ENCODE measurements at regions not wholly inside any gene's neighbourhood (a gene's known extent, or its start where the extent isn't known, plus 50 kb on each side); places are given as distances from the start of the nearest gene placed in this dataset.

GRCh38 chr9:2355697-2355983 lies 265.9 kb upstream of the VLDLR start:
- H3K27ac Mint-ChIP-seq, result peak overlapping the region; percentile 44
- H3K27me3 Mint-ChIP-seq (ENCODE audit: low read depth), result no peaks in the 10 kb centered on the region
- H3K4me1 Mint-ChIP-seq, result peaks cover 22% of the 10 kb centered on the region
- H3K4me3 Mint-ChIP-seq, result no peak overlapping the region
- peaks cover 1% of the 10 kb centered on the region for H3K36me3 Mint-ChIP-seq
- no peak for TF ChIP-seq CTCF (IDR thresholded peaks at IDR 0.05; ENCODE audit: unreplicated experiment)
- H3K9me3 Mint-ChIP-seq, result peaks cover 8% of the 10 kb centered on the region
- DNase-seq (ENCODE audit: low spot score in 2 of 2, unreplicated experiment in 2 of 2), result no peak

DNA sequence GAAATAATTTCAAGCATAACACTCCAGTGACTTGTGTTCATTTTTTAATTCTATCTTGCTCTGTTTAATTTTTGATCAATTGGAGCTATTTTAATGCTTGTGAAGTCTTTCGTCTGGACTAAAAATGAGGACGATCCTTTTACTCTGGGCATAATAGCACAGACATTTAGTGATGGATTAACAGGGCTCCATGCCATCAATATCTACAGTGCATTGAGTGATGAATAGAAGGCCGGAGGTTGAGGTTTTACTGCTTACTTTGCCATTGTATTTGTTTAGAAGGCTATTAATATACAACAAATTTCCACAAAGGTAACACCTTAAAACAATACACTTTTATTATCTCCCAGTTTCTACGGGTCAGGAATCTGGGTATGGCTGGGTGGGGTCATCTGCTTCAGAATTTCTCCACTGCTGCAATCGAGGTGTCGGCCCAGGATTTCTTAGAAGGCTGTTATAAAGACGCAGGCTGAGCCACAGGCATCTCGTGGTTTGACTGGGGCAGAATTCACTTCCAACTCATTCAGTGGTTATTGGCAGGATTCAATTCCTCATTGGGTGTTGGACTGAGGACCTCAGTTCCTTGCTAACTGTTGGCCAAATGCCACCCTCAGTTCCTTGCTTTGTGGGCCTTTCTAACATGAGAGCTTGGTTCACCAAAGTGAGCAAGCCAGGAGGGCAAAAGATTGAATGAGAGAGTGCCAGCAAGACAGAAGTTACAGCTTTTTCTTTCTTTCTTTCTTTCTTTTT lies 265.4 kb upstream of the VLDLR start:
- Mint-ChIP-seq H3K4me3 (no peak overlapping the region), H3K27ac (no peak overlapping the region), H3K27me3 (ENCODE audit: low read depth) (no peaks in the 10 kb centered on the region), H3K4me1 (peaks cover 22% of the 10 kb centered on the region), H3K9me3 (peaks cover 8% of the 10 kb centered on the region), H3K36me3 (peaks cover under 1% of the 10 kb centered on the region)
- no peak for TF ChIP-seq CTCF (IDR thresholded peaks at IDR 0.05; ENCODE audit: unreplicated experiment)
- DNase-seq (ENCODE audit: low spot score in 2 of 2, unreplicated experiment in 2 of 2), result no peak

GRCh38 chr9:2359891-2360471 lies 261.6 kb upstream of the VLDLR start:
- Mint-ChIP-seq H3K36me3 (no peaks in the 10 kb centered on the region), H3K4me1 (peaks cover 13% of the 10 kb centered on the region), H3K9me3 (no peaks in the 10 kb centered on the region), H3K4me3 (no peak overlapping the region), H3K27me3 (ENCODE audit: low read depth) (no peaks in the 10 kb centered on the region), H3K27ac (no peak overlapping the region)
- no peak for TF ChIP-seq CTCF (IDR thresholded peaks at IDR 0.05; ENCODE audit: unreplicated experiment)
- DNase-seq (ENCODE audit: low spot score in 2 of 2, unreplicated experiment in 2 of 2), result no peak

GRCh38 chr9:2362150-2362549 lies 259.4 kb upstream of the VLDLR start:
- Mint-ChIP-seq H3K36me3 (no peaks in the 10 kb centered on the region), H3K9me3 (no peaks in the 10 kb centered on the region), H3K4me1 (peaks cover 3% of the 10 kb centered on the region), H3K4me3 (no peak overlapping the region), H3K27ac (no peak overlapping the region), H3K27me3 (ENCODE audit: low read depth) (no peaks in the 10 kb centered on the region)
- no peak for TF ChIP-seq CTCF (IDR thresholded peaks at IDR 0.05; ENCODE audit: unreplicated experiment)
- DNase-seq (ENCODE audit: low spot score in 2 of 2, unreplicated experiment in 2 of 2), result no peak

- Mint-ChIP-seq H3K36me3 (no peaks in the 10 kb centered on the region), H3K4me1 (peaks cover 3% of the 10 kb centered on the region), H3K4me3 (no peak overlapping the region), H3K27ac (no peak overlapping the region), H3K9me3 (no peaks in the 10 kb centered on the region), H3K27me3 (ENCODE audit: low read depth) (no peaks in the 10 kb centered on the region)
- TF ChIP-seq CTCF (IDR thresholded peaks at IDR 0.05; ENCODE audit: unreplicated experiment), result no peak
- no peak for DNase-seq (ENCODE audit: low spot score in 2 of 2, unreplicated experiment in 2 of 2)
Observed at GRCh38 chr9:2363138-2363745, 258.3 kb upstream of the VLDLR start.
